ENCODE measurements at regions not wholly inside any gene's neighbourhood (a gene's known extent, or its start where the extent isn't known, plus 50 kb on each side); places are given as distances from the start of the nearest gene placed in this dataset.

DNA sequence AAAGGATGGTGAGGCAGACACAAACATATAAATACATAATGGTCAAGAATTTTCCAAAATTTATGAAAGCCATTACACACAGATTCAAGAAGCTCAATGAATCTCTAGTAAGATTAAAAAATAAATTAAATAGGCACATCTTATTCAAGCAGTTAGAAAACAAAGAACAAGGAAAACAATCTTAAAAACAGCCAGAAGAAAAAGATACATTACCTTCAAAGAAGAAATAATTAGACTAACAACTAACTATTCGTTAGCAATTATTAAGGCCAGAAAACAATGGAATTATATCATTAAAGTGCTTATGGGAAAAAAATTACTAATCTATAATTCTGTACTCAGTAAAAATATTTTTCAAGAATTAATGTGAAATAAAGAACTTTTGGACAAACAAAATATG lies 593.1 kb downstream of the EBF1 start:
- H3K4me3 Mint-ChIP-seq (ENCODE audit: unreplicated experiment), result no peak overlapping the region
- TF ChIP-seq, protein P1, sequence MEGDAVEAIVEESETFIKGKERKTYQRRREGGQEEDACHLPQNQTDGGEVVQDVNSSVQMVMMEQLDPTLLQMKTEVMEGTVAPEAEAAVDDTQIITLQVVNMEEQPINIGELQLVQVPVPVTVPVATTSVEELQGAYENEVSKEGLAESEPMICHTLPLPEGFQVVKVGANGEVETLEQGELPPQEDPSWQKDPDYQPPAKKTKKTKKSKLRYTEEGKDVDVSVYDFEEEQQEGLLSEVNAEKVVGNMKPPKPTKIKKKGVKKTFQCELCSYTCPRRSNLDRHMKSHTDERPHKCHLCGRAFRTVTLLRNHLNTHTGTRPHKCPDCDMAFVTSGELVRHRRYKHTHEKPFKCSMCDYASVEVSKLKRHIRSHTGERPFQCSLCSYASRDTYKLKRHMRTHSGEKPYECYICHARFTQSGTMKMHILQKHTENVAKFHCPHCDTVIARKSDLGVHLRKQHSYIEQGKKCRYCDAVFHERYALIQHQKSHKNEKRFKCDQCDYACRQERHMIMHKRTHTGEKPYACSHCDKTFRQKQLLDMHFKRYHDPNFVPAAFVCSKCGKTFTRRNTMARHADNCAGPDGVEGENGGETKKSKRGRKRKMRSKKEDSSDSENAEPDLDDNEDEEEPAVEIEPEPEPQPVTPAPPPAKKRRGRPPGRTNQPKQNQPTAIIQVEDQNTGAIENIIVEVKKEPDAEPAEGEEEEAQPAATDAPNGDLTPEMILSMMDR (IDR thresholded peaks at IDR 0.05), result no peak
- peaks cover 3% of the 10 kb centered on the region for H3K36me3 Mint-ChIP-seq (ENCODE audit: low read depth)
- H3K9me3 Mint-ChIP-seq (ENCODE audit: low read depth), result peaks cover 24% of the 10 kb centered on the region
- DNase-seq (ENCODE audit: low spot score), result no peak
- no peak overlapping the region for H3K27ac Mint-ChIP-seq (ENCODE audit: unreplicated experiment)
- no peaks in the 10 kb centered on the region for H3K27me3 Mint-ChIP-seq (ENCODE audit: low read depth)
- H3K4me1 Mint-ChIP-seq (ENCODE audit: low read depth), result no peaks in the 10 kb centered on the region

DNA sequence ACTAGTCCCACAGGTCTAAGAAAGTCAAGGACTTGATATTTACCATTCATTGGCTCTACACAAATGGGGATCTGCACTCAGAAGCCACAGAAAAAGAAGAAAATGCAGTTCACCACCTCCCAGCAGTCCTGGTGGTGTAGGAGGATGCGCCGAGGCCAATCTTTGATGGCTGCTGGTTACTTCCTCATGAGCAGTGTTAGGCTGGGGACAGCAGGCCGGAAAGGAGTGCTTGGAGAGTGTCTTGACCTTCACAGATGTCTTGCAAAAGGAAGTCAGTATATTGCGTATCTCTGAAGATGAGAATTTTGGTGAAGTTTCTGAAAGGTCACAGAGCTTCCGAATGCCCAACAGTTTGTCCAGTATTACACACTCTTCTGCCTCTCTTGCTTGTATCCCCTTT lies 597.0 kb downstream of the EBF1 start:
- Mint-ChIP-seq H3K9me3 (ENCODE audit: low read depth) (peaks cover 24% of the 10 kb centered on the region), H3K4me1 (ENCODE audit: low read depth) (peaks cover 4% of the 10 kb centered on the region), H3K4me3 (ENCODE audit: unreplicated experiment) (no peak overlapping the region), H3K27ac (ENCODE audit: unreplicated experiment) (no peak overlapping the region), H3K36me3 (ENCODE audit: low read depth) (peaks cover 3% of the 10 kb centered on the region), H3K27me3 (ENCODE audit: low read depth) (no peaks in the 10 kb centered on the region)
- no peak for DNase-seq (ENCODE audit: low spot score)
- TF ChIP-seq, protein P1 (IDR thresholded peaks at IDR 0.05), result no peak

DNA sequence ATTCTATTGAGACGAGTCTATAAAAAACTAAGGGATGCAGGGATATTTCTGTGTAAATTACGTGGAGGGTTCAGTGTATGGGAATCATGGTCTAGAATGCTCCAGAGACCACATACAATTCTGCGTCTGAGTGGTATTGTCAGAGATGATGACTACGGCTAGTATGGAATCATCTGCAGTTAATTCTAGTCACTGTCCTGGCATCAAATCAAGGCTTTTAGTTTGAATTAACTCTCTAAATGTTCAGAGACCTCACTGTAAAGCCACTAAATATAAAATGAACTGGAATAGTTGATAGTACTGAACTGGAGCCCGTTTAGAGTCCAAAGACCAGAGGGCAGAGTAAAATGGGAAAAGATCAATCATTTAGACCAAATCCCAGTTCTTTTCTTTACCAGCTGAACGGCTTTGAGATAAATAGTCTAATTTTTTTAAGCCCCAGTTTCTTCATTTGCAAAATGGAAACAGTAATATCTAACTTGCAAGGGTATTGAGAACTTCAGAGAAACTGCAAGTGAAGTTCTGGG lies 599.8 kb downstream of the EBF1 start:
- peaks cover under 1% of the 10 kb centered on the region for H3K9me3 Mint-ChIP-seq (ENCODE audit: low read depth)
- H3K36me3 Mint-ChIP-seq (ENCODE audit: low read depth), result no peaks in the 10 kb centered on the region
- no peak overlapping the region for H3K4me3 Mint-ChIP-seq (ENCODE audit: unreplicated experiment)
- no peak for DNase-seq (ENCODE audit: low spot score)
- H3K27me3 Mint-ChIP-seq (ENCODE audit: low read depth), result no peaks in the 10 kb centered on the region
- TF ChIP-seq, protein P1 (IDR thresholded peaks at IDR 0.05), result no peak
- H3K4me1 Mint-ChIP-seq (ENCODE audit: low read depth), result peaks cover 4% of the 10 kb centered on the region
- H3K27ac Mint-ChIP-seq (ENCODE audit: unreplicated experiment), result no peak overlapping the region

DNA sequence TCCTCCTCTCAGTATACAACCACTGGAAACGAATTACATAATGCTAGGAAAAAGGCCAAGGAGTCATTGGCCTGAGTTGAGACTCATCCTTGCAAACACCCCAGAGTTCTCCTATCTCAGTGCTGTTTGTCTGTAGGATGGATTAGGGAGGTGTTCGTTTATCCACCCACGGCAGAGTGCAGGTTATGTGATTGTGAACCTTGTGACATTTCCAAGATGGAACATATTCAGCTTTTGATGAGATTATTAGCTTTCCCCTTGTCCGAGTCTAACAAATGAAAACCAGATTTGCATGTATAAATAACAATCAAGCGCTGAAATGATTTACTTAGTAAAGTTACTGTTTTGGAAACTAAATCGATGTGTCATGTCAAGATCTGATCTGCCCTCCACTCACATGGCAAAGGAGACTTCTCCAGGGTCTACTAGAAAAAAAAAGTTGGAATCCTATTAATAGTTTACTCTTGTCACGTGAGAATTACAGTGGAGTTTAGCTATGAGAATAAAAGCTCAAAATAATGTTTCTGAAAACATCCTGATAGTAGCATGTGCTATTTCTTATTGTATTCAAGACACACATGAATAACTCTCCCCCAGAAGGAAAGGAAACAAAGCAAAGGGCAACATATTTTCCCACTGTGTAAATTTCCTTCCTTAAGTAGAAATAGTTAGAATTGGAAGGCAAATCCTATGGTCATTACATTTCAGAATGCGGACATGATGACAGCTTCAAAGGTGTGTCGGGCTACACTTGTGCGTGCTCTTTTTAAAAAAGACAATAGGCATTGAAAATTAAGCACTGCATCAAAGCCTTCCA lies 600.4 kb downstream of the EBF1 start:
- Mint-ChIP-seq H3K36me3 (ENCODE audit: low read depth) (no peaks in the 10 kb centered on the region), H3K27me3 (ENCODE audit: low read depth) (no peaks in the 10 kb centered on the region), H3K9me3 (ENCODE audit: low read depth) (no peaks in the 10 kb centered on the region), H3K4me1 (ENCODE audit: low read depth) (peaks cover 4% of the 10 kb centered on the region), H3K27ac (ENCODE audit: unreplicated experiment) (no peak overlapping the region), H3K4me3 (ENCODE audit: unreplicated experiment) (no peak overlapping the region)
- DNase-seq (ENCODE audit: low spot score), result no peak
- TF ChIP-seq, protein P1 (IDR thresholded peaks at IDR 0.05), result no peak

DNA sequence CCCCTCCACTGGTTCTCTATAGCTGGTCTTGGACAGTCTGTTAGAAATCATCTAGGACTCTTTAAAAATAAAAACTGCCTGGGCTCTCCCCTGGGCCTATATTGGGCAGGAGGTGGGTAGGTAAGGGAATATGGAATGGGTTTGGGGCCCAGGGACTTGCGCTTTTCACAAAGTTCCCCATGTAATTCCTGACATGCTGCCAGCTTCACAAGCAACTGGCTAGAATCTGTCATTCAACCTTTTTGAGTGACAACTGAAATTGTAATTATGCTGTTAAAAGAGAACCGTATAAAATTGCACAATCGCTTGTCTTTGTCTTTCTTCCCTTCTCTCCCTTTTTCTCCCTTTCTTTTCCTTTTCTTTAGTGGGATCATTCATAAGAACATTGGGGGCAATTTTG lies 603.1 kb downstream of the EBF1 start:
- Mint-ChIP-seq H3K27me3 (ENCODE audit: low read depth) (no peaks in the 10 kb centered on the region), H3K27ac (ENCODE audit: unreplicated experiment) (no peak overlapping the region), H3K4me1 (ENCODE audit: low read depth) (peaks cover 13% of the 10 kb centered on the region), H3K36me3 (ENCODE audit: low read depth) (no peaks in the 10 kb centered on the region), H3K4me3 (ENCODE audit: unreplicated experiment) (no peak overlapping the region), H3K9me3 (ENCODE audit: low read depth) (no peaks in the 10 kb centered on the region)
- TF ChIP-seq, protein P1 (IDR thresholded peaks at IDR 0.05), result no peak
- DNase-seq (ENCODE audit: low spot score), result no peak
